ENCODE measurements at regions not wholly inside any gene's neighbourhood (a gene's known extent, or its start where the extent isn't known, plus 50 kb on each side); places are given as distances from the start of the nearest gene placed in this dataset.
A peak's percentile ranks its signal among the peaks of the same experiment; 100 is the strongest.

DNA sequence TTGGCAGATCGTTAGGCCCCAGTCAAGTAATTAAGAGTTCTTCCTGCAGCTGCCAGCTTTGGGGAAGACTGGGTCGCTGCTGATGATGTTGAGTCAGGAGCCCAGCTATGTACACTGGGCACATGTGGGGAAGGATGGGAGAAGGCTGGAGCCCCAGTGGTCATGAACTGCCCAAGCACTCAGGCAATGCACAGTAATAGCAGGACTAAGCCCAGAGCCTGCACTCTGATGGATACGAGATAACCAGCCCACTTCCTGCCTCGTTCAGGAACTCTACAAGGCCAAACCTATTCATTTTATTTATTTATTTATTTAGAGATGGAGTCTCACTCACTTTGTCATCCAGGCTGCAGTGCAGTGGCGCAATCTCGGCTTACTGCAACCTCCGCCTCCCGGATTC, 81.1 kb upstream of the BTG3 start:
- no TSS peak for BruUV-seq (replicated peaks)
- Histone ChIP-seq H3K27me3 (ENCODE audit: control insufficient read depth in 1 of 2, insufficient read depth in 2 of 2, low read length in 2 of 2) (no peaks in the 10 kb centered on the region), H3K27ac (ENCODE audit: extremely low read length, insufficient read depth, low read length) (no peak overlapping the region), H3K4me1 (ENCODE audit: insufficient read depth, low read length) (peaks cover 8% of the 10 kb centered on the region), H3K9ac (ENCODE audit: insufficient read depth, low read depth, low read length) (no peak overlapping the region), H3K4me2 (ENCODE audit: low read depth, low read length) (no peak overlapping the region), H4K20me1 (ENCODE audit: insufficient read depth, low read length) (no peaks in the 10 kb centered on the region), H3K4me3 (replicated peaks in 1 of 3; ENCODE audit: insufficient read depth in 1 of 3, low read depth in 2 of 3, low read length in 3 of 3) (no peak overlapping the region), H3K79me2 (ENCODE audit: insufficient read depth, low read length) (no peaks in the 10 kb centered on the region), H3K9me3 (ENCODE audit: low read length) (no peaks in the 10 kb centered on the region), H2AFZ (ENCODE audit: low read length) (no peak overlapping the region), H3K36me3 (replicated peaks in 1 of 2; ENCODE audit: control insufficient read depth in 1 of 2, insufficient read depth in 2 of 2, low read length in 2 of 2) (no peaks in the 10 kb centered on the region)
- DNase-seq (ENCODE audit: low spot score) (no peak), ATAC-seq (peak; percentile 51; the same call in 2 of the 3 replicates), FAIRE-seq (no peak)
- POLR2A ChIA-PET, result no interaction called here
- intact Hi-C loops (cut with micrococcal nuclease; ENCODE audit: unreplicated experiment), result no loop called here
- CTCF ChIA-PET (ENCODE audit: low intra/inter-chr PET ratio, low total read pairs), result no interaction called here
- 32% methylated on average over 7 of the region's 8 CpGs for WGBS (ENCODE audit: low lambda C conversion rate)
- in situ Hi-C loops (cut with HindIII; ENCODE audit: extremely low pct_ligation_motif_present, low pct_unique_long_range_greater_than_20kb), result no loop called here
- TF ChIP-seq CBX1 (IDR thresholded peaks at IDR 0.05; ENCODE audit: low read depth) (no peak), TEAD3 (CRISPR knock-in tag; optimal IDR thresholded peaks at IDR 0.05; ENCODE audit: borderline replicate concordance) (no peak), ZNF350 (CRISPR knock-in tag; IDR thresholded peaks at IDR 0.05; ENCODE audit: borderline replicate concordance, low read depth) (no peak), SUZ12 (IDR thresholded peaks at IDR 0.05; ENCODE audit: low read depth, low read length) (no peak), ZSCAN22 (CRISPR knock-in tag; IDR thresholded peaks at IDR 0.05) (no peak), HMGA1 (CRISPR knock-in tag; conservative IDR thresholded peaks at IDR 0.05) (no peak), ZNF879 (CRISPR knock-in tag; IDR thresholded peaks at IDR 0.05) (no peak), NR2F2 (IDR thresholded peaks at IDR 0.05; ENCODE audit: borderline replicate concordance, low read depth) (no peak), SRY (CRISPR knock-in tag; IDR thresholded peaks at IDR 0.05) (no peak), ZNF749 (CRISPR knock-in tag; IDR thresholded peaks at IDR 0.05; ENCODE audit: borderline replicate concordance) (no peak), PHF5A (CRISPR knock-in tag; IDR thresholded peaks at IDR 0.05; ENCODE audit: low read depth, unreplicated experiment) (no peak), SRSF9 (IDR thresholded peaks at IDR 0.05; ENCODE audit: borderline replicate concordance, insufficient read depth, low read depth, low read length, poor library complexity, severe bottlenecking) (no peak), SRSF4 (IDR thresholded peaks at IDR 0.05; ENCODE audit: low read depth, low read length, poor library complexity, severe bottlenecking) (no peak), FOSL1 (CRISPR knock-in tag; IDR thresholded peaks at IDR 0.05; ENCODE audit: borderline replicate concordance) (no peak), ZNF605 (CRISPR knock-in tag; IDR thresholded peaks at IDR 0.05) (no peak)
- TF ChIP-seq, protein P1, sequence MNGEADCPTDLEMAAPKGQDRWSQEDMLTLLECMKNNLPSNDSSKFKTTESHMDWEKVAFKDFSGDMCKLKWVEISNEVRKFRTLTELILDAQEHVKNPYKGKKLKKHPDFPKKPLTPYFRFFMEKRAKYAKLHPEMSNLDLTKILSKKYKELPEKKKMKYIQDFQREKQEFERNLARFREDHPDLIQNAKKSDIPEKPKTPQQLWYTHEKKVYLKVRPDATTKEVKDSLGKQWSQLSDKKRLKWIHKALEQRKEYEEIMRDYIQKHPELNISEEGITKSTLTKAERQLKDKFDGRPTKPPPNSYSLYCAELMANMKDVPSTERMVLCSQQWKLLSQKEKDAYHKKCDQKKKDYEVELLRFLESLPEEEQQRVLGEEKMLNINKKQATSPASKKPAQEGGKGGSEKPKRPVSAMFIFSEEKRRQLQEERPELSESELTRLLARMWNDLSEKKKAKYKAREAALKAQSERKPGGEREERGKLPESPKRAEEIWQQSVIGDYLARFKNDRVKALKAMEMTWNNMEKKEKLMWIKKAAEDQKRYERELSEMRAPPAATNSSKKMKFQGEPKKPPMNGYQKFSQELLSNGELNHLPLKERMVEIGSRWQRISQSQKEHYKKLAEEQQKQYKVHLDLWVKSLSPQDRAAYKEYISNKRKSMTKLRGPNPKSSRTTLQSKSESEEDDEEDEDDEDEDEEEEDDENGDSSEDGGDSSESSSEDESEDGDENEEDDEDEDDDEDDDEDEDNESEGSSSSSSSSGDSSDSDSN (CRISPR knock-in tag; IDR thresholded peaks at IDR 0.05), result no peak
- TF ChIP-seq, protein P2, sequence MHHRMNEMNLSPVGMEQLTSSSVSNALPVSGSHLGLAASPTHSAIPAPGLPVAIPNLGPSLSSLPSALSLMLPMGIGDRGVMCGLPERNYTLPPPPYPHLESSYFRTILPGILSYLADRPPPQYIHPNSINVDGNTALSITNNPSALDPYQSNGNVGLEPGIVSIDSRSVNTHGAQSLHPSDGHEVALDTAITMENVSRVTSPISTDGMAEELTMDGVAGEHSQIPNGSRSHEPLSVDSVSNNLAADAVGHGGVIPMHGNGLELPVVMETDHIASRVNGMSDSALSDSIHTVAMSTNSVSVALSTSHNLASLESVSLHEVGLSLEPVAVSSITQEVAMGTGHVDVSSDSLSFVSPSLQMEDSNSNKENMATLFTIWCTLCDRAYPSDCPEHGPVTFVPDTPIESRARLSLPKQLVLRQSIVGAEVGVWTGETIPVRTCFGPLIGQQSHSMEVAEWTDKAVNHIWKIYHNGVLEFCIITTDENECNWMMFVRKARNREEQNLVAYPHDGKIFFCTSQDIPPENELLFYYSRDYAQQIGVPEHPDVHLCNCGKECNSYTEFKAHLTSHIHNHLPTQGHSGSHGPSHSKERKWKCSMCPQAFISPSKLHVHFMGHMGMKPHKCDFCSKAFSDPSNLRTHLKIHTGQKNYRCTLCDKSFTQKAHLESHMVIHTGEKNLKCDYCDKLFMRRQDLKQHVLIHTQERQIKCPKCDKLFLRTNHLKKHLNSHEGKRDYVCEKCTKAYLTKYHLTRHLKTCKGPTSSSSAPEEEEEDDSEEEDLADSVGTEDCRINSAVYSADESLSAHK (CRISPR knock-in tag; IDR thresholded peaks at IDR 0.05; ENCODE audit: borderline replicate concordance), result no peak
- TF ChIP-seq, protein P3, sequence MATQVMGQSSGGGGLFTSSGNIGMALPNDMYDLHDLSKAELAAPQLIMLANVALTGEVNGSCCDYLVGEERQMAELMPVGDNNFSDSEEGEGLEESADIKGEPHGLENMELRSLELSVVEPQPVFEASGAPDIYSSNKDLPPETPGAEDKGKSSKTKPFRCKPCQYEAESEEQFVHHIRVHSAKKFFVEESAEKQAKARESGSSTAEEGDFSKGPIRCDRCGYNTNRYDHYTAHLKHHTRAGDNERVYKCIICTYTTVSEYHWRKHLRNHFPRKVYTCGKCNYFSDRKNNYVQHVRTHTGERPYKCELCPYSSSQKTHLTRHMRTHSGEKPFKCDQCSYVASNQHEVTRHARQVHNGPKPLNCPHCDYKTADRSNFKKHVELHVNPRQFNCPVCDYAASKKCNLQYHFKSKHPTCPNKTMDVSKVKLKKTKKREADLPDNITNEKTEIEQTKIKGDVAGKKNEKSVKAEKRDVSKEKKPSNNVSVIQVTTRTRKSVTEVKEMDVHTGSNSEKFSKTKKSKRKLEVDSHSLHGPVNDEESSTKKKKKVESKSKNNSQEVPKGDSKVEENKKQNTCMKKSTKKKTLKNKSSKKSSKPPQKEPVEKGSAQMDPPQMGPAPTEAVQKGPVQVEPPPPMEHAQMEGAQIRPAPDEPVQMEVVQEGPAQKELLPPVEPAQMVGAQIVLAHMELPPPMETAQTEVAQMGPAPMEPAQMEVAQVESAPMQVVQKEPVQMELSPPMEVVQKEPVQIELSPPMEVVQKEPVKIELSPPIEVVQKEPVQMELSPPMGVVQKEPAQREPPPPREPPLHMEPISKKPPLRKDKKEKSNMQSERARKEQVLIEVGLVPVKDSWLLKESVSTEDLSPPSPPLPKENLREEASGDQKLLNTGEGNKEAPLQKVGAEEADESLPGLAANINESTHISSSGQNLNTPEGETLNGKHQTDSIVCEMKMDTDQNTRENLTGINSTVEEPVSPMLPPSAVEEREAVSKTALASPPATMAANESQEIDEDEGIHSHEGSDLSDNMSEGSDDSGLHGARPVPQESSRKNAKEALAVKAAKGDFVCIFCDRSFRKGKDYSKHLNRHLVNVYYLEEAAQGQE (IDR thresholded peaks at IDR 0.05; ENCODE audit: borderline replicate concordance in 1 of 2, low read depth in 1 of 2, low read length in 2 of 2), result no peak
